ENCODE measurements at regions not wholly inside any gene's neighbourhood (a gene's known extent, or its start where the extent isn't known, plus 50 kb on each side); places are given as distances from the start of the nearest gene placed in this dataset.

- no peak for TF ChIP-seq CTCF (conservative IDR thresholded peaks at IDR 0.05 in 1 of 2, IDR thresholded peaks at IDR 0.05 in 1 of 2; ENCODE audit: extremely low read depth in 1 of 2, insufficient read depth in 1 of 2, low read depth in 1 of 2, low read length in 2 of 2)
- no peak for TF ChIP-seq EZH2 (IDR thresholded peaks at IDR 0.05; ENCODE audit: borderline replicate concordance, low read length)
These were observed 682.8 kb downstream of the INHBA start for GRCh38 chr7:41020056-41020455.
